Activated B cell treated with CpG ODN at 0.5 μM for 24 hours (primary cell): ENCODE measurements at regions not wholly inside any gene's neighbourhood (a gene's known extent, or its start where the extent isn't known, plus 50 kb on each side); places are given as distances from the start of the nearest gene placed in this dataset.

ENCODE experiments used
- ATAC-seq: fragments of 200-7000 bp; cut with Tn5 transposase; one replicate; pipeline ENCODE4 v1.10.0; 2021; ENCODE audit warnings: low read depth, mild to moderate bottlenecking, moderate library complexity
- CTCF ChIA-PET: fragments of 350-600 bp; sonication (Branson Sonifier 250); formaldehyde crosslinking; loops from one replicate; lab custom pipeline; 2021; ENCODE audit warnings: antibody characterized with exemption; lab: Charles Lee
- POLR2A ChIA-PET: fragments of 350-600 bp; sonication (Branson Sonifier 250); formaldehyde crosslinking; loops from one replicate; lab custom pipeline; 2021; ENCODE audit warnings: antibody characterized with exemption; lab: Charles Lee
- DNase-seq: peaks from one replicate; pipeline ENCODE4 v3.0.0; 2022
- H3K27ac Mint-ChIP-seq: one replicate; pipeline ENCODE4 v1.8.0; 2020; ENCODE audit warnings: mixed read lengths
- H3K27me3 Mint-ChIP-seq: one replicate; pipeline ENCODE4 v1.8.0; 2021; ENCODE audit warnings: mixed read lengths
- H3K36me3 Mint-ChIP-seq: one replicate; pipeline ENCODE4 v1.8.0; 2021; ENCODE audit warnings: low read depth, mixed read lengths
- H3K4me1 Mint-ChIP-seq: one replicate; pipeline ENCODE4 v1.8.0; 2021; ENCODE audit warnings: mixed read lengths
- H3K4me3 Mint-ChIP-seq: one replicate; pipeline ENCODE4 v1.8.0; 2020; ENCODE audit warnings: mild to moderate bottlenecking, mixed read lengths
- H3K9me3 Mint-ChIP-seq: one replicate; pipeline ENCODE4 v1.8.0; 2020; ENCODE audit warnings: mixed read lengths
- intact Hi-C: fragments of 100-400 bp; cut with micrococcal nuclease; formaldehyde crosslinking; loops from one replicate; pipeline ENCODE4 v1.15.1; 2024
- TF ChIP-seq, protein P1 (sequence below): fragments of 200-600 bp; IDR thresholded peaks from one replicate; pipeline ENCODE4 v1.8.0; 2022; ENCODE audit warnings: antibody characterized with exemption, mild to moderate bottlenecking

DNA sequence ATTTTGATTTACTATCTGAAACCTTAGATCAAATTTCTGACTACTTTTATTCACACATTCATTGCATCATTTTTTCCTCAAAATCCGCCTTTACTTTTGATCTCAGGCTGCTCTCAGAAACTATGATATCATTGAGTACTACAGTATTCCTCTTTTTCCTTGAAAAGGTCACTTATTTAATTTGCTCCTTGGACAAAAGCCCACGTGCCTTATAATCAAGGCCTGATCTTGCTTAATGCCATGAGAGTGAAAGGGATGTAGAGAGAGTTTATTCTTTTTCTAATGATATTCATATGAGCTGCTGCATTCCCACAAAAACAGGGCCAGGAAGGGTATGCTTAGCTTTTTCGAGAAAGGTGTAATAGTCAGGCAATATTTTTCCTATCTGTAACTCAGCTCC is 327.0 kb downstream of the ETS1 start:
- ChIA-PET CTCF (interaction anchor here (1.4 kb wide), 1 partner anchor 10 kb away, joined by 4 read pairs; no protein-coding TSS in a partner anchor), POLR2A (interaction anchor here (0.6 to 2.7 kb wide), 6 partner anchors 10 to 597 kb away, joined by 3 to 11 read pairs (median 4); no protein-coding TSS in a partner anchor)
- TF ChIP-seq, protein P1, sequence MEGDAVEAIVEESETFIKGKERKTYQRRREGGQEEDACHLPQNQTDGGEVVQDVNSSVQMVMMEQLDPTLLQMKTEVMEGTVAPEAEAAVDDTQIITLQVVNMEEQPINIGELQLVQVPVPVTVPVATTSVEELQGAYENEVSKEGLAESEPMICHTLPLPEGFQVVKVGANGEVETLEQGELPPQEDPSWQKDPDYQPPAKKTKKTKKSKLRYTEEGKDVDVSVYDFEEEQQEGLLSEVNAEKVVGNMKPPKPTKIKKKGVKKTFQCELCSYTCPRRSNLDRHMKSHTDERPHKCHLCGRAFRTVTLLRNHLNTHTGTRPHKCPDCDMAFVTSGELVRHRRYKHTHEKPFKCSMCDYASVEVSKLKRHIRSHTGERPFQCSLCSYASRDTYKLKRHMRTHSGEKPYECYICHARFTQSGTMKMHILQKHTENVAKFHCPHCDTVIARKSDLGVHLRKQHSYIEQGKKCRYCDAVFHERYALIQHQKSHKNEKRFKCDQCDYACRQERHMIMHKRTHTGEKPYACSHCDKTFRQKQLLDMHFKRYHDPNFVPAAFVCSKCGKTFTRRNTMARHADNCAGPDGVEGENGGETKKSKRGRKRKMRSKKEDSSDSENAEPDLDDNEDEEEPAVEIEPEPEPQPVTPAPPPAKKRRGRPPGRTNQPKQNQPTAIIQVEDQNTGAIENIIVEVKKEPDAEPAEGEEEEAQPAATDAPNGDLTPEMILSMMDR, result no peak
- peak overlapping the region; percentile 85 for H3K27ac Mint-ChIP-seq
- peak overlapping the region; percentile 50 for H3K4me3 Mint-ChIP-seq
- no peak for ATAC-seq
- peaks cover 3% of the 10 kb centered on the region for H3K9me3 Mint-ChIP-seq
- no peak for DNase-seq
- H3K36me3 Mint-ChIP-seq, result no peaks in the 10 kb centered on the region
- no peaks in the 10 kb centered on the region for H3K27me3 Mint-ChIP-seq
- intact Hi-C loops, result loop anchor here (2.0 kb wide), 1 partner anchor 66 kb away; no protein-coding TSS in a partner anchor
- H3K4me1 Mint-ChIP-seq, result peaks cover 86% of the 10 kb centered on the region

DNA sequence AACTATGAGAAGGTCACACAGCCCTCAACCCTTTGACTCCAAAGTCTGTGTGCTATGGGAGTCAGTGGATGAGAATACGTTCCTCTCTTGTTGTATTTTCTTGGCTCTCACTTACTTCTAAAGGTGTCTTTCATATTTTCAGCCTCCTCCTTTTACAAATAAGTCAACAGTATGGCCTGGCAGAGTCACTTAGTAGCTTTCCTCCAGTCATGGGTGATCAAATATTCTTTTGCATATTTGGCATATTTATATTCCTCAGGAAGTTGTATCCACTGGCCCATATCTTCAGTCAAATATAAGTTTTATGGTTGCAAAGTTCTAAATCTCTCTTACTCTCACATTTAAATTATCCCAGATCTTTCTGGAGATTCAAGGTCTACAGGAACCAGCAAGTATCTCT is 327.5 kb downstream of the ETS1 start:
- TF ChIP-seq, protein P1, result no peak
- intact Hi-C loops, result loop anchor here (2.0 kb wide), 2 partner anchors 13 to 65 kb away; no protein-coding TSS in a partner anchor
- ATAC-seq (no peak), DNase-seq (no peak)
- Mint-ChIP-seq H3K27me3 (no peaks in the 10 kb centered on the region), H3K9me3 (peaks cover 3% of the 10 kb centered on the region), H3K4me3 (peak overlapping the region; percentile 50), H3K27ac (peak overlapping the region; percentile 85), H3K4me1 (peaks cover 87% of the 10 kb centered on the region), H3K36me3 (no peaks in the 10 kb centered on the region)
- CTCF ChIA-PET, result interaction anchor here (0.7 to 1.4 kb wide), 2 partner anchors 11 to 102 kb away, joined by 3 to 4 read pairs; no protein-coding TSS in a partner anchor
- POLR2A ChIA-PET, result interaction anchor here (0.7 to 2.7 kb wide), 3 partner anchors 11 to 496 kb away, joined by 3 to 11 read pairs (median 5); no protein-coding TSS in a partner anchor

DNA sequence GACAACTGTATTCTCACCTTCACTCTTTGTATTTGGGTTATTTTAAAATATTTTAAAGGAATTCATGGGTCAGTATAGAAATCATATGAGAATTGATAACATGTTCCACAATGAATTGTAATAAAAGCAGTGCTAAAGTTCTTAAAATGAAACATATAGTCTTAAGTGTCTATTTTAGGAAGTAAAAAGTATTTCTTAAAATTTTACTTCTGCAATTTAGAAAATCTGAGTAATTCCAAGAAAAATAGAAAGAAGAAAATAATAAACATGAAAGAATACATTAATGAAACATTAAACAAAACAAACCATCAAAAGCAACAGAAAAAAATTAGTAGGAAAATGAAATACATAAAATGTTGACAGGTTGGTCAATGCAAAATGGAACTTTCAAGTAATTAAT is 332.4 kb downstream of the ETS1 start:
- no peak overlapping the region for H3K4me3 Mint-ChIP-seq
- ChIA-PET CTCF (no interaction called here), POLR2A (interaction anchor here (0.6 kb wide), 1 partner anchor 236 kb away, joined by 3 read pairs; no protein-coding TSS in a partner anchor)
- ATAC-seq (no peak), DNase-seq (no peak)
- no peaks in the 10 kb centered on the region for H3K36me3 Mint-ChIP-seq
- peaks cover 53% of the 10 kb centered on the region for H3K4me1 Mint-ChIP-seq
- H3K27ac Mint-ChIP-seq, result no peak overlapping the region
- intact Hi-C loops, result no loop called here
- H3K27me3 Mint-ChIP-seq, result no peaks in the 10 kb centered on the region
- TF ChIP-seq, protein P1, result no peak
- H3K9me3 Mint-ChIP-seq, result peaks cover 3% of the 10 kb centered on the region

DNA sequence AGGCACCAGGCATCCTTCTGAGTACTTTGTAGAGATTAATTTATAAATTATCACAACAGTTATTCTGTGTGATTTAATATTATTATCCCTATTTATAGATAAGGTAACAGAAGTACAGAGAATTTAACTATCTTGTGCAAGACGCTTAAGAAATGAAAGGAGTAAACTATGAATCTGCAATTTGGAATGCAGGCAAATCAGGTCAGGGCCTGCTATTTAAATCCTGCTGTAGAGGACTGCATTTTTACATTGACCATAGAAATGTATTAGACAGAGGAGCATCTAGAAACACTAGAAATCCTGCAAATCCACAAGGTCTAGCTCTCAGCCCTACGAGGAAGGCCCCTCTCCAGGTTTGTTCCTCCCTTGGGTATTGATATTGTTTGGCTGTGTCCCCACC is 336.2 kb downstream of the ETS1 start:
- H3K4me3 Mint-ChIP-seq, result no peak overlapping the region
- TF ChIP-seq, protein P1, result no peak
- H3K27me3 Mint-ChIP-seq, result no peaks in the 10 kb centered on the region
- peaks cover 18% of the 10 kb centered on the region for H3K4me1 Mint-ChIP-seq
- H3K27ac Mint-ChIP-seq, result no peak overlapping the region
- ChIA-PET POLR2A (no interaction called here), CTCF (interaction anchor here (1.2 kb wide), 1 partner anchor 12 kb away, joined by 4 read pairs; no protein-coding TSS in a partner anchor)
- no peak for ATAC-seq
- no peak for DNase-seq
- intact Hi-C loops, result no loop called here
- H3K36me3 Mint-ChIP-seq, result no peaks in the 10 kb centered on the region
- no peaks in the 10 kb centered on the region for H3K9me3 Mint-ChIP-seq

DNA sequence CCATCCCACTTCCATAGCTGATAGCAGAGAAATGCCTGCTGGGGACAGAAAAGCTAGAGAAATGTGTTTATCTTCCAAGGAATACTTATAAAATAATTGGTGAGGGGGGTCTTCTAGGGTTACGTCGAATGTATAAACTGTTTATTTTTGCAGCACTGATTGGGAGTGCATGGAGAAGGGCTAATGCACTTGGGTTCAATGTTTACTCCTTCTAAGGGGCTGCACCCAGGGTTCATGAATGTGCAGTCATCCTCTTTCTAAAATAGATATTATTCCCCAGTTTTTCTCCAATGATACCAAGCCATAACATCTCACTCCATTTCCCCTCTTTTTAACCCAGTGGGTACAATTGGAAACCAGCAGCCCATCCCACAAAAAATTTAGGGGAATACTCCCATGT is 336.9 kb downstream of the ETS1 start:
- no peak overlapping the region for H3K27ac Mint-ChIP-seq
- no peak for DNase-seq
- H3K36me3 Mint-ChIP-seq, result no peaks in the 10 kb centered on the region
- no peak for ATAC-seq
- TF ChIP-seq, protein P1, result no peak
- ChIA-PET CTCF (no interaction called here), POLR2A (interaction anchor here (0.5 kb wide), 1 partner anchor 387 kb away, joined by 3 read pairs; no protein-coding TSS in a partner anchor)
- H3K4me1 Mint-ChIP-seq, result peaks cover 12% of the 10 kb centered on the region
- no peaks in the 10 kb centered on the region for H3K27me3 Mint-ChIP-seq
- no peaks in the 10 kb centered on the region for H3K9me3 Mint-ChIP-seq
- no peak overlapping the region for H3K4me3 Mint-ChIP-seq
- intact Hi-C loops, result no loop called here
